ENCODE measurements at regions not wholly inside any gene's neighbourhood (a gene's known extent, or its start where the extent isn't known, plus 50 kb on each side); places are given as distances from the start of the nearest gene placed in this dataset.

GRCh38 chr10:61356354-61356753 lies 96.8 kb downstream of the TMEM26 start:
- intact Hi-C loops (cut with DNase I), result no loop called here
- Histone ChIP-seq H3K36me3 (no peaks in the 10 kb centered on the region), H3K4me1 (no peaks in the 10 kb centered on the region), H3K9me3 (no peaks in the 10 kb centered on the region), H3K27ac (replicated peaks in 1 of 4) (no peak overlapping the region), H3K27me3 (no peaks in the 10 kb centered on the region), H3K4me3 (no peak overlapping the region)
- TF ChIP-seq POLR2A (IDR thresholded peaks at IDR 0.05; ENCODE audit: low read depth) (no peak), CTCF (IDR thresholded peaks at IDR 0.05) (no peak), EP300 (IDR thresholded peaks at IDR 0.05) (no peak), POLR2AphosphoS5 (IDR thresholded peaks at IDR 0.05) (no peak)
- DNase-seq (ENCODE audit: extremely low spot score), result no peak

- intact Hi-C loops (cut with DNase I), result no loop called here
- no peak for DNase-seq (ENCODE audit: extremely low spot score)
- no peak for TF ChIP-seq EP300 (IDR thresholded peaks at IDR 0.05)
- TF ChIP-seq POLR2A (IDR thresholded peaks at IDR 0.05; ENCODE audit: low read depth), result no peak
- TF ChIP-seq CTCF (IDR thresholded peaks at IDR 0.05), result no peak
- no peak for TF ChIP-seq POLR2AphosphoS5 (IDR thresholded peaks at IDR 0.05)
- no peaks in the 10 kb centered on the region for H3K9me3 ChIP-seq
- no peaks in the 10 kb centered on the region for H3K36me3 ChIP-seq
- no peaks in the 10 kb centered on the region for H3K4me1 ChIP-seq
- no peak overlapping the region for H3K27ac ChIP-seq (replicated peaks in 1 of 4)
- no peaks in the 10 kb centered on the region for H3K27me3 ChIP-seq
- WGBS, result 81% methylated on average over 1 of the region's 1 CpG
- H3K4me3 ChIP-seq, result no peak overlapping the region
These were observed 98.0 kb downstream of the TMEM26 start for GRCh38 chr10:61355211-61355610.

- H3K4me3 ChIP-seq, result no peak overlapping the region
- intact Hi-C loops (cut with DNase I), result no loop called here
- DNase-seq (ENCODE audit: extremely low spot score), result no peak
- H3K27me3 ChIP-seq, result no peaks in the 10 kb centered on the region
- no peaks in the 10 kb centered on the region for H3K9me3 ChIP-seq
- no peak overlapping the region for H3K27ac ChIP-seq (replicated peaks in 1 of 4)
- 64% methylated on average over 2 of the region's 2 CpGs for WGBS
- TF ChIP-seq POLR2A (IDR thresholded peaks at IDR 0.05; ENCODE audit: low read depth), result no peak
- TF ChIP-seq EP300 (IDR thresholded peaks at IDR 0.05), result no peak
- TF ChIP-seq CTCF (IDR thresholded peaks at IDR 0.05), result no peak
- no peak for TF ChIP-seq POLR2AphosphoS5 (IDR thresholded peaks at IDR 0.05)
- H3K36me3 ChIP-seq, result no peaks in the 10 kb centered on the region
- H3K4me1 ChIP-seq, result no peaks in the 10 kb centered on the region
These were observed 98.7 kb downstream of the TMEM26 start for GRCh38 chr10:61354401-61354975.

- no peaks in the 10 kb centered on the region for H3K36me3 ChIP-seq
- intact Hi-C loops (cut with DNase I), result no loop called here
- 97% methylated on average over 1 of the region's 1 CpG for WGBS
These were observed 102.4 kb downstream of the TMEM26 start for GRCh38 chr10:61350794-61351193.

More at GRCh38 chr10:61350794-61351193, 102.4 kb downstream of the TMEM26 start:
- DNase-seq (ENCODE audit: extremely low spot score), result no peak
- Histone ChIP-seq H3K27me3 (no peaks in the 10 kb centered on the region), H3K4me1 (no peaks in the 10 kb centered on the region), H3K27ac (replicated peaks in 1 of 4) (no peak overlapping the region), H3K9me3 (no peaks in the 10 kb centered on the region), H3K4me3 (no peak overlapping the region)
- TF ChIP-seq POLR2A (IDR thresholded peaks at IDR 0.05; ENCODE audit: low read depth), result no peak
- no peak for TF ChIP-seq CTCF (IDR thresholded peaks at IDR 0.05)
- no peak for TF ChIP-seq POLR2AphosphoS5 (IDR thresholded peaks at IDR 0.05)
- TF ChIP-seq EP300 (IDR thresholded peaks at IDR 0.05), result no peak
